HG03460 (cell line): ENCODE measurements at regions not wholly inside any gene's neighbourhood (a gene's known extent, or its start where the extent isn't known, plus 50 kb on each side); places are given as distances from the start of the nearest gene placed in this dataset.

Source experiments
- ATAC-seq: cut with Tn5 transposase; IDR thresholded peaks from one replicate; pipeline ENCODE4 v1.9.1; 2021; ENCODE audit not compliant: unreplicated experiment

GRCh38 chr9:88786291-88787079, 204.8 kb upstream of the S1PR3 start:
- ATAC-seq, result no peak

- ATAC-seq, result no peak
Measured at GRCh38 chr9:88789785-88790184, 201.5 kb upstream of the S1PR3 start.

DNA sequence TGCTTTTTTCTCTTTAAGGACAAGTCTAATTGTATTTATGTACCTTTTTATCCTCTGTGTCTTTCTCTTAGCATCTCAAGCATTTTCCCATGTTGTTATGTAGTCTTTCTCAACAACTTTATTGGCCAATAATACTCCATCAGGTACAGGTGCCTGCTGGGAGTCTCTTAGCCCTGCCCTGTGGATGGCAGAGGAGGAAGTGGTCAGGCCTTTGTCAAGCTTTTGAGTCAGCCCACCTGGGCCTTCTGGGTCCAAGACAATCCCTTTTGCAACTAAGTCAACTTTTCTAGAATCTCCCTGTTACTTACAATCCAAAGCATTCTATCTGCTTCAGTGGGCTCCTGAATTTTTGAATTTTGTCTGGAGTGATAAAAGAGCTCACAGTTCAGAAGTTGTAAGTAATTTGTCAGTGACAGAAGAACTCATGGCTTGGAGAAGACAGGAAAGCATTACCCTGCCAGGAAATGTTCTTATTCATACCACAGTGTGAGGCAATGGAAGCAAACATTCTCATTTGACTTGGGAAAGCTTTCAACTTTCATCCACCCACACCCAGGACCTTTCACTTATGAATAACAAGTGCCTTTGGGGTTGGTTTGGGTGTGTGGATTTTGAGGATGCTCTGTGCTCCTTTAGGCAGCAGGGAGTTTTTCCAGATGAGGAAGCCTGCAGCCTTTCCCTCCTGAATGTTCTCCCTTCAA, 200.0 kb upstream of the S1PR3 start:
- ATAC-seq, result no peak

GRCh38 chr9:88792502-88792901, 198.8 kb upstream of the S1PR3 start:
- no peak for ATAC-seq

GRCh38 chr9:88794100-88794499, 197.2 kb upstream of the S1PR3 start:
- no peak for ATAC-seq

DNA sequence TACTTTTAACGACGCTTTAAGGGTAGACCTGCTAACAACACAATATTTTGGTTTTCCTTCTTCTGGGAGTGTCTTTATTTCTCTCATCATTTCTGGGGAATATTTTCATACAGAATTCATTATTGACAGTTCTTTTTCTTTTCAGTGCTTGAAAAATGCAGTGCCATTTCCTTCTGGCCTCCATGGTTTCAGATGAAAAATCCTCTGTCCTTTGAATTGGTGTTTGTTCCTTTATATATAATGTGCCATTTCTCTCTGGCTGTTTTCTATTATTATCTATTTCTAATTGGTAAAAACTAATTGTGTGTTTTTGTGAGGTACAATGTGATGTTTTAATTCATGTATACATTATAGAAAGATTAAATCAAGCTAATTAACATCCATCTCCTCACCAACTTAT, 194.3 kb upstream of the S1PR3 start:
- ATAC-seq, result no peak

DNA sequence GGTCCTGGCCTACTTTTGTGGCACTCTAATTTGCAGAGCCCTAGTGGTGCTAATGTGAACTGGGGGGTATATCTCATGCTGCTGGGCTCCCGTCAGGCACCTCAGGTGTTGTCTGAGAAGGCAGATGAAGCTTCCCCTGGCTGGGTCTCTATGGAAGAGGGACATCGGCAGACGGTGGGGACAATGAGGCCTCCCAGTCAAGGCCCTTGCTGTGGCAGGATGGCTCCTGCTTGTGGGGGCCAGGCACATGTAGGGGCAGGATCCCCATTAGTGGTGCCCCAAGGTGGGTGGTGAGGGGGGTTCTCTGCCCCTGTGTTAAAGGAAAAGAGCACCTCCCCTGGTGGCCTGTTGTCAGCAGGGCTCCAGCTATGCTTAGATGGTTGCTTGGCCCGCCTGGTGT, 192.8 kb upstream of the S1PR3 start:
- ATAC-seq, result no peak

DNA sequence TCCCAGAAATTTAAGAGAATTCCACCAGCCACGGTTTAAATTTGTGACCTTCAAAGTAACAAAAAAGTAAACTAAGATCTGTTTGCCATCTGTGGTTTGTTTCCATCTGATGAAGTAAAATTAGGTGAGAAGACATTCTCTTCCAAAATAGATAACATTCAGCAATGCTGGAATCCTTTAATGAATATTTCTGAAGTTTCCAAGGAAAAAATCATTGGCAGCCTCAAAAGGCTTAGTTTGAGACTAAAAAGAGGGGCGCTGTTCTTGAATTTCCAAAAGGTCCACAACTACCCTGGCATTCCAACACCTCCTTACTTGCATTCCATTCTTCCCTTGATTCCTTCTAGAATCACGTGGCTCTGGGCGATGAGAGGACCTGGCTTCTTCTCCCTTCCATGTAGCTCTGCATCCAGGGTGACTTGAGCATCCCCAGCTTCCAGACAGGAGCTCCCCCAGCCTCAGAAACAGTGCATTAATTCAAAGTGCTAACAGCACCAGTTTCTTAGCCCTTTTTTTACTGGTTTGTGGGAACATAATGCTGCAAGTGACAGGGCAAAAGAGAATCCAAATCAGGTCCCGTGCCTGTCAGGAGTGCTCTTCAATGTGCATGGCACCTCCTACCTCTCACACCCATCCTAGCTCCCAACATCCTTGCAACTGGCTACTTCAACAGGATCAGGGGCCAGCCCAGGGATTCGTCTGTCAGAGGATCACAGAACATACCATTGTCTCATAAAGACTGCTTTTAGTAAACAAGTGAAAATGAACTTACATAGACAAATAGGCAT, 191.5 kb upstream of the S1PR3 start:
- ATAC-seq, result no peak

DNA sequence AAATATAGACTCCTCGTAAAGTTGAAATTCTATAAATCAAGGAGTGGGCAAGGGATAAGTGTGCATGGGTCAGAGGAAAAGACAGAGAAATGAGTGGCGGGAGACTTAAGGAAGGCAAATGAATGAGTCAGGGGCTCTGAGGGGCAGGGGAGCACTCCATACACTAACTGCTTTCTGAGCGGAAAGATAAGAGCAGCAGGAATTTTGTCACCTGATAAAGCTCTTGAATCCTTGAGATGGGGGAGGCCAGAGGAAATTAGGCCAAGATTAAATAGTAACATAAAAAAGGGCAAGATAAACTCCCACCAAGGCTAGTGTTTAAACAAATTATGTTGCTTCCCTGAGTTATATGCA, 191.0 kb upstream of the S1PR3 start:
- no peak for ATAC-seq

- ATAC-seq, result no peak
Measured at GRCh38 chr9:88801214-88801796, 190.0 kb upstream of the S1PR3 start.

- ATAC-seq, result no peak
Measured at GRCh38 chr9:88802533-88802932, 188.7 kb upstream of the S1PR3 start.

- no peak for ATAC-seq
Measured at GRCh38 chr9:88803546-88804253, 187.6 kb upstream of the S1PR3 start.

DNA sequence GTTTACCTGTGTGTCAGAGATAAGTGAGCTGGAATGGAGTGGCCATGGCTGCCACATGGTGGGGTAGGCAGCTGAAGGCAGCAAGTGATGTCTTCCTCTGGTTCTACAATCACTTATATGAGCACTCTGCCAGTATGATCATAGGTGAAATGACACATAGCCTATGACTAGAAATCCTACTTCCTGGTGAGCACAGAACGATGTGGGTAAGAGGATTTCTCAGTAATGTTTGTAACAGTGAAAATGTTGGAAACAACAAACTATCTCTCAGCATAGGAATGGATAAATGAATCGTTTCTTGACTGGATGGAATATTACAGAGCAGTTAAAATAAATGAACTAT, 187.0 kb upstream of the S1PR3 start:
- no peak for ATAC-seq

- no peak for ATAC-seq
Measured at GRCh38 chr9:88805217-88805943, 185.9 kb upstream of the S1PR3 start.

DNA sequence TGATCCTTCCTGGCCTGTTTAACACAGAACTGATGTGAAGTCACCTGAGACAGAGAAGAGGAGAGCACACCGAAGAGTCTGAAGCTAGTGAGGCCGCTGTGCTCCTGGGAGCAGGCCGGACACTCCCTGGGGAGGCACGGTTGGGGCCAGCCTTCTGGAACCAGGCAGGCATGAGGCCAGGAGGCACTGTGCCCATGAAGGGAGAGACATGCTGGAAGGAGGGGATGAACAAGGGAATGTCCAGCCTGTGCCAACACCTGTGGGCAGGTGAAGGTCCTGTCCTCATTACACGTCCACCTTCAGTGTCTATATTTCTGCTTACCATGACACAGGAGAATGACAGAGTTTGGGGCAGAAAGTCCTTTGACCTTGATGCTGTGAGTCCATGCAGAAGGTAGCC, 183.8 kb upstream of the S1PR3 start:
- ATAC-seq, result no peak

- no peak for ATAC-seq
Measured at GRCh38 chr9:88808019-88808656, 183.1 kb upstream of the S1PR3 start.

DNA sequence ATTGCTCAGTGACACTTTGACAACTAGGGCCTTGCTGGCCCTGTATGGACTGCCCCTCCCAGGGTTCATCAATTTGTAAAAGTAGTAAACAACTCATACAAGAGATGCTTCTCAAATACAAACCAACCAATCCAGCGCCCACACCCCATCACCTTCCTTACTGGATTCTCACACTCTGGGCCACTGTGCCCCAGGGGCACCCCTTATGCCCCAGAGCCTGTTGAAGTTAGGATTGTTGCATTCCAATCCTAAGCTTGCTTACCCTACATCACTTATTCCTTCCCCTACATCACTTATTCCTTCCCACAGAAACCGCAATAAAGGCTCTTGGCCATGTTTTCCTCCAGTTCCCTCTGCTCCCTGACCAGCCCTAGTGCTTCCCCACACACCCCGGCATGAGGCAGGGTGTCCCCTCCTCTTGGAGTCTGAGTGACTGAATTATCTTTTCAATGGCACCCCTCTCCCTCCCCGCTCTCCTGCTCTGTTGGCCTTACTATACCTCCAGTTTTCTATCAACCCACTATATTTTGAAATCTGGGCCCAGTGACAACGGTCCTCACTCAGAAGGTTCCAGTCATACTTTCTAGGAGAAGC, 182.4 kb upstream of the S1PR3 start:
- no peak for ATAC-seq

GRCh38 chr9:88809355-88810161, 181.7 kb upstream of the S1PR3 start:
- ATAC-seq, result no peak

GRCh38 chr9:88810826-88811225, 180.4 kb upstream of the S1PR3 start:
- ATAC-seq, result no peak
